HEK293T (cell line): ENCODE measurements at regions not wholly inside any gene's neighbourhood (a gene's known extent, or its start where the extent isn't known, plus 50 kb on each side); places are given as distances from the start of the nearest gene placed in this dataset.

Experiments
- CTCF ChIA-PET: fragments of 350-600 bp; formaldehyde crosslinking; extraction: SDS; loops from one replicate; lab custom pipeline; 2021; ENCODE audit warnings: antibody characterized with exemption, inconsistent platforms; lab: Yijun Ruan, JAX
- POLR2A ChIA-PET: fragments of 350-600 bp; formaldehyde crosslinking; extraction: SDS; loops from one replicate; lab custom pipeline; 2020; ENCODE audit warnings: antibody characterized with exemption, inconsistent platforms; lab: Yijun Ruan, JAX
- DNase-seq: peaks from one replicate; pipeline ENCODE4 v3.0.0; 2012; ENCODE audit warnings: mixed read lengths; ENCODE audit errors: extremely low spot score
- ARNT ChIP-seq: fragments of 450-650 bp; IDR thresholded peaks from 2 replicates; pipeline ENCODE4 v1.6.1; 2017; ENCODE audit warnings: mild to moderate bottlenecking
- BHLHE40 ChIP-seq: fragments of 450-650 bp; IDR thresholded peaks from 2 replicates; pipeline ENCODE4 v1.6.1; 2016; ENCODE audit warnings: mild to moderate bottlenecking, moderate library complexity, borderline replicate concordance
- CTBP1 ChIP-seq: fragments of 450-650 bp; IDR thresholded peaks from 2 replicates; pipeline ENCODE4 v1.6.1; 2016; ENCODE audit warnings: borderline replicate concordance
- ELF4 ChIP-seq: fragments of 450-650 bp; IDR thresholded peaks from 2 replicates; pipeline ENCODE4 v1.6.1; 2017; ENCODE audit warnings: antibody characterized with exemption
- FOXA1 ChIP-seq: fragments of 450-650 bp; IDR thresholded peaks from 2 replicates; pipeline ENCODE4 v1.6.1; 2016; ENCODE audit warnings: mild to moderate bottlenecking
- FOXK2 ChIP-seq: fragments of 450-650 bp; IDR thresholded peaks from 2 replicates; pipeline ENCODE4 v1.6.1; 2016; ENCODE audit warnings: mild to moderate bottlenecking
- FOXM1 ChIP-seq: fragments of 450-650 bp; IDR thresholded peaks from 2 replicates; pipeline ENCODE4 v1.6.1; 2017; ENCODE audit warnings: mild to moderate bottlenecking, borderline replicate concordance
- HDGF ChIP-seq: fragments of 450-650 bp; IDR thresholded peaks from 2 replicates; pipeline ENCODE4 v1.6.1; 2017; ENCODE audit warnings: antibody characterized with exemption, borderline replicate concordance
- L3MBTL2 ChIP-seq: fragments of 450-650 bp; conservative IDR thresholded peaks from 2 replicates; pipeline ENCODE4 v1.6.1; 2016; ENCODE audit warnings: mild to moderate bottlenecking
- LEF1 ChIP-seq: fragments of 450-650 bp; IDR thresholded peaks from 2 replicates; pipeline ENCODE4 v1.6.1; 2017; ENCODE audit warnings: mild to moderate bottlenecking, borderline replicate concordance
- NFRKB ChIP-seq: fragments of 450-650 bp; IDR thresholded peaks from 2 replicates; pipeline ENCODE4 v1.6.1; 2016; ENCODE audit warnings: mild to moderate bottlenecking, moderate library complexity
- PKNOX1 ChIP-seq: fragments of 450-650 bp; IDR thresholded peaks from 2 replicates; pipeline ENCODE4 v1.6.1; 2016
- SP1 ChIP-seq: fragments of 450-650 bp; IDR thresholded peaks from 2 replicates; pipeline ENCODE4 v1.6.1; 2017
- SUZ12 ChIP-seq: fragments of 450-650 bp; IDR thresholded peaks from 2 replicates; pipeline ENCODE4 v1.6.1; 2016; ENCODE audit warnings: mild to moderate bottlenecking
- TARDBP ChIP-seq: fragments of 450-650 bp; IDR thresholded peaks from 2 replicates; pipeline ENCODE4 v1.6.1; 2016
- ZNF384 ChIP-seq: fragments of 450-650 bp; IDR thresholded peaks from 2 replicates; pipeline ENCODE4 v1.6.1; 2016

DNA sequence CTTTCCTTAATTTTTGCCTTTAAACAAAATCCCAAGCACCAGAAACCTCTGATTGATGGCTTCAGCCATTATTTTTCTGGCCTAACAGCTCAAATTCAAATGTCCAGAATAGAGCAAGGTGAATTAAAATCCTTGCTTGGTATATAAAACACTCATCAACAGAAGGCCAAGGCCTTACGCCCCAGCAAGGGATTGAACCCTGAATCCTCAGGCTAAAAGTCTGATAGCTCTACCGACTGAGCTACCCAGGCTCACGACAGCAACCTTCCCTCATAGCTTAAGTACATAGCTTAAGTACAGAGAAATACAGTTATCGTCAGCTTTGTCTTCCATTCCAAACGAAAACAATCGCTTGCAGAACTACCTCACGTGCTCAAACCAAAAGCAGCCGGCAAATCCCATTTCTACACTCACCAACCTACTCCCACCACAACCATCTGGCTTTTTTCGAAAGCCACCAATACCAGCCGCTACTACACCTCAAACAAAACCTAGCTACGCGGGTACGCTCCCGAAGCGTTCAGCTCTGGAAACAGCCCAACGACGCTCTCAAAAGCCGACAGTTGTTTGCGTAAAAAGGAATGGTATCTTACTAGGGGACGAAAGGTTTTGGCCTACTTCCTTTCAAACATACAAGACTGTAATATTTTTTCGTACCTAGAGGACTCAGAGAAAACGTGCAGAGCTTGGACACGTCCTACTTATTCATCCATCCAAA, 167.5 kb downstream of the GPX5 start:
- ChIA-PET CTCF (no interaction called here), POLR2A (no interaction called here)
- TF ChIP-seq CTBP1, result no peak
- no peak for TF ChIP-seq FOXK2
- TF ChIP-seq FOXA1, result no peak
- TF ChIP-seq L3MBTL2, result no peak
- no peak for TF ChIP-seq ELF4
- no peak for TF ChIP-seq SP1
- no peak for TF ChIP-seq TARDBP
- no peak for TF ChIP-seq HDGF
- TF ChIP-seq ARNT, result no peak
- no peak for TF ChIP-seq SUZ12
- no peak for TF ChIP-seq NFRKB
- TF ChIP-seq PKNOX1, result no peak
- DNase-seq, result no peak

GRCh38 chr6:28693751-28694443, 168.2 kb downstream of the GPX5 start:
- ChIA-PET POLR2A (no interaction called here), CTCF (no interaction called here)
- TF ChIP-seq TARDBP, result no peak
- TF ChIP-seq ELF4, result no peak
- no peak for TF ChIP-seq FOXK2
- TF ChIP-seq BHLHE40, result no peak
- no peak for TF ChIP-seq HDGF
- DNase-seq, result no peak

GRCh38 chr6:28695715-28696114, 170.0 kb downstream of the GPX5 start:
- ChIA-PET POLR2A (no interaction called here), CTCF (no interaction called here)
- no peak for TF ChIP-seq ZNF384
- no peak for TF ChIP-seq SP1
- TF ChIP-seq BHLHE40, result no peak
- TF ChIP-seq FOXM1, result no peak
- TF ChIP-seq FOXK2, result no peak
- TF ChIP-seq CTBP1, result no peak
- TF ChIP-seq ARNT, result no peak
- no peak for TF ChIP-seq HDGF
- no peak for TF ChIP-seq FOXA1
- no peak for TF ChIP-seq ELF4
- no peak for DNase-seq

DNA sequence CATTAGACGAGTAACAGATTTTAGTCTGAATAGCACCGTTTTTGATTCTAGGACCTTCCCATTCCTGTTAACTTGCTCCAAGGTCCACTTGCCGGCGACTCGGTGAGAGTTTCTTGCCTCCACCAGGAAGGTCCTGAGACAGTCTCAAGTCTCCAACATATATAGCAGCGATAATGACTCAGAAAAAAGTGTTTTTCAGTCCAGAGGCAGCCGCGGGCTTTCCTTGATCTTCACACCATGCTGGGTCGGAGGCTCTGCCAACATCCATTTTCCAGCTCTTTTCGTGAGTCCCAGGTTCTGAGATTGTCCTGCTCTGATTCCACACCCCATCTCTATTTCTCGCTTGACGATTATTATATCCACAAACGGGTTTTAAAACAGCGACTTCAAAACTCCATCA, 170.5 kb downstream of the GPX5 start:
- TF ChIP-seq TARDBP (no peak), L3MBTL2 (no peak), SUZ12 (no peak), LEF1 (no peak), BHLHE40 (no peak), FOXK2 (no peak), ZNF384 (no peak), CTBP1 (no peak), SP1 (no peak), PKNOX1 (no peak), ELF4 (no peak), HDGF (no peak), ARNT (no peak), FOXA1 (no peak)
- CTCF ChIA-PET, result no interaction called here
- POLR2A ChIA-PET, result no interaction called here
- no peak for DNase-seq

GRCh38 chr6:28696682-28697081, 171.0 kb downstream of the GPX5 start:
- no peak for DNase-seq
- ChIA-PET POLR2A (no interaction called here), CTCF (no interaction called here)
- no peak for TF ChIP-seq BHLHE40
- TF ChIP-seq ARNT, result no peak
- TF ChIP-seq SP1, result no peak
- TF ChIP-seq TARDBP, result no peak

- ChIA-PET POLR2A (no interaction called here), CTCF (no interaction called here)
- TF ChIP-seq FOXA1 (no peak), ARNT (no peak), TARDBP (no peak), SUZ12 (no peak), HDGF (no peak), CTBP1 (no peak), PKNOX1 (no peak), LEF1 (no peak), ELF4 (no peak), SP1 (no peak), NFRKB (no peak), L3MBTL2 (no peak), ZNF384 (no peak), BHLHE40 (no peak), FOXM1 (no peak), FOXK2 (no peak)
- DNase-seq, result no peak
These were observed 182.0 kb downstream of the GPX5 start for GRCh38 chr6:28707387-28708282.
